Astrocyte of the cerebellum (primary cell): ENCODE measurements at regions not wholly inside any gene's neighbourhood (a gene's known extent, or its start where the extent isn't known, plus 50 kb on each side); places are given as distances from the start of the nearest gene placed in this dataset.

Experiments used
- DNase-seq: peaks from one replicate; pipeline ENCODE4 v3.0.0-alpha.2; 2011; ENCODE audit warnings: low read depth
- H3K4me3 ChIP-seq: 2 replicates; pipeline ENCODE4 v1.5.1; 2011; ENCODE audit warnings: mild to moderate bottlenecking, low read depth, low read length, moderate library complexity
- in situ Hi-C: cut with HindIII; loops from 2 replicates; pipeline ENCODE4 v1.10.0; 2017; ENCODE audit warnings: low sequenced_read_pairs
- TF ChIP-seq, protein P1 (sequence below): IDR thresholded peaks from 2 replicates; pipeline ENCODE4 v1.5.1; 2012; ENCODE audit warnings: low read length, low read depth, moderate library complexity, mild to moderate bottlenecking; ENCODE audit errors: missing control alignments

DNA sequence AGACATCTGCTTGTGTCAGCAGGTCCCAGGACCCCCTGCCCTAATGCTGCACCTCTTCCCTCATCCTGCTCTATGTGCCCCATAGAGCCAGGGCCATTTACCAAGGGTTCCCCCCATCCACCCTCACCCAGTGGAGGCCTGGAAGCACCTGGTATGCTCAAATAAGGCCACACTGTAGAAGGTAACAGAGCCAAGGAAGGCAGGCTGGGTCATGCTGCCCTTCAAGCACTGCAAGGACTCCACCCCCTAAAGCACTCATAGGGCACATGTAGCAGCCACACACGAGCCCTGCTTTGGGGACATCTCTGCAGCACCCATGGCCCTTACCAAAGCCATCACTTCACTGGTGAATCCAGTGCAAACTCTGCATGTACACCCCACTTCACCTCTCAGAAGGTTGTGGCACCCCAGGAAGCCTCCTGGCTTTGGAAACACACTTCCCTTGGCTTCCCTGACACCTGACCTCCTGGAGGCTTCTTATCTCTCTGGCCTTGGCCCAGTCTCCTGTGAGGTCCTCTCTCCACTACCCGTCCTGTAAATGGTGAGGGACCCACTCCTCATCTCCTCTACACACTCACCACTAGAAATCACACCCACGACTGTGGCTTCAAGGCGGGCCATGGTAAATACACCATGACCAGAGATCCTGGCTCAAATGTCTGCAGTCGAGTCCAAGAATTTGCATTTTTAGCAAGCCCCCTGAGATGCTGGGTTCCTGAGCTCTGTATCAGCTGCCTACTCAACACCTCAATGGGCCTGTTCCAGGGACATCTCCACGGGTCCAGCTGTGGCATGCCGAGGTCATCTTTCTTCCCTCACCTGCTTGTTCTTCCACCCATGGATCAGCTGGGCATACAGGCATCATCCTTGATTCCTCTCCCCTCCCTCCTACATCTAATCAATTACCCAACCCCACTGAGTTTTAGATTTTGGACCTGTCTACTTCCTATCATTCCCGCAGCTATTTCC, 80.9 kb upstream of the DOCK9 start:
- no peak overlapping the region for H3K4me3 ChIP-seq
- TF ChIP-seq, protein P1, sequence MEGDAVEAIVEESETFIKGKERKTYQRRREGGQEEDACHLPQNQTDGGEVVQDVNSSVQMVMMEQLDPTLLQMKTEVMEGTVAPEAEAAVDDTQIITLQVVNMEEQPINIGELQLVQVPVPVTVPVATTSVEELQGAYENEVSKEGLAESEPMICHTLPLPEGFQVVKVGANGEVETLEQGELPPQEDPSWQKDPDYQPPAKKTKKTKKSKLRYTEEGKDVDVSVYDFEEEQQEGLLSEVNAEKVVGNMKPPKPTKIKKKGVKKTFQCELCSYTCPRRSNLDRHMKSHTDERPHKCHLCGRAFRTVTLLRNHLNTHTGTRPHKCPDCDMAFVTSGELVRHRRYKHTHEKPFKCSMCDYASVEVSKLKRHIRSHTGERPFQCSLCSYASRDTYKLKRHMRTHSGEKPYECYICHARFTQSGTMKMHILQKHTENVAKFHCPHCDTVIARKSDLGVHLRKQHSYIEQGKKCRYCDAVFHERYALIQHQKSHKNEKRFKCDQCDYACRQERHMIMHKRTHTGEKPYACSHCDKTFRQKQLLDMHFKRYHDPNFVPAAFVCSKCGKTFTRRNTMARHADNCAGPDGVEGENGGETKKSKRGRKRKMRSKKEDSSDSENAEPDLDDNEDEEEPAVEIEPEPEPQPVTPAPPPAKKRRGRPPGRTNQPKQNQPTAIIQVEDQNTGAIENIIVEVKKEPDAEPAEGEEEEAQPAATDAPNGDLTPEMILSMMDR = no peak
- DNase-seq = no peak
- in situ Hi-C loops = no loop called here

DNA sequence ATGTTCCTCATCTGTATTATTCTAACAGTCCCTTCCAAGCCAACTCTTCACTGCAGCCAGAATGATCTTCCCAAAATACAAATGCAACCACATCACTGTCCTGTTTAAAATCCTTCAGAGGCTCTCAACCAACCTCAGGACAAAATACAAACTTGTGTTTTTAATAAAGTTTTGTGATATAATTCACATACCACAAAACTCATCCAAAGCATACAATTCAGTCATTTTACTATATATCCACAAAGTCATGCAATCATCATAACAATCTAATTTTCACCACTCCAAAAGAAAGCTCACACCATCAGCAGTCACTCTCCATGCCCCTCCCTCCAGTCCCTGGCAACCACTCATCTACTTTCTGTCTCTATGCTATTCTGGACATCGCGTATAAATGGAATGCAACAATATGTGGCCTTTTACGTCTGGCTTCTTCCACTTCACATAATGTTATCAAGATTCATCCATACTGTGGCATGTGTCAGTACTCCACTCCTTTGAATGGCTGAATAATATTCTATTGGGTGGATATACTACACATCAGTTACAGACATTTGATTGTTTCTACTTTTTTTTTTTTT, 81.7 kb upstream of the DOCK9 start:
- in situ Hi-C loops = no loop called here
- no peak overlapping the region for H3K4me3 ChIP-seq
- TF ChIP-seq, protein P1 = no peak

DNA sequence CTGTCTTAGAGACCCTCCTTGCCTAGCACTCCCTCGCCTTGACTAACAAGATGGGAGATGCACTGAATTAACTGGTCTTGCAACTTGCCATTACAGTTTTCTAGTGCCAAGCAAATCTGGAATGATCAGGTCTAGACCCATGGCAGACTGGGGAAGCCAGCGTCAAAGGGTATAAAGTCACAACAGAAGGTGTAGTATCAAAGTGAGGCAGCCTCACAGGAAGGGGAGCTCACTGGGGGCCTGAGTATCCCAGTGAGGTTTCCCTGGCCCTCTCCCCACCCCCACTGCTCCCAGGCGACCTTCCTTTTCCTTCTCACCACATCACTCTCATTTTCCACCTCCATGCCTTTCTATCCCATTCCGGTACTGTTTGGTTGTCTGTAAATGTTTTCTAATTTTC, 83.5 kb upstream of the DOCK9 start:
- H3K4me3 ChIP-seq = no peak overlapping the region
- TF ChIP-seq, protein P1 = no peak
- no peak for DNase-seq
- in situ Hi-C loops = no loop called here

More for the DNA sequence above, 81.7 kb upstream of the DOCK9 start:
- DNase-seq = no peak

DNA sequence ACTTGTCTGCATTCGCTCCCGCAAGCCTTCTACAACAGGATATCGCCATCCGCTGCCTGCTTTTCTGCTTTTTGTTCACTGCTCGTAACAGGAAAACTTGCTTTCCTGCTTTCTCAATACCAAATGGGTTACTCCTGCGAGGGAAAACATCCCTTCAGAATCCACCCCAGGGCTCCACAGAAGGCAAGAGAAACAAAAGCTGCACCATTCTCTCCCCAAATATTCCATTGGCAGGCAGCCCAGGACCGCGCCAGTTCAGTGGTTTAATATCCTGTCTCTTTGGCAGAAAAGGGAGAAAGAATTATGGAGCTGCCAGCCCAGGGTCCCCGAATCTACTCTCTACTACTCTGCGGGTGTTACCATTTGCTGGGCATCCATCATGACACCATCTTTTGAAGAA, 84.7 kb upstream of the DOCK9 start:
- in situ Hi-C loops = no loop called here
- TF ChIP-seq, protein P1 = no peak
- H3K4me3 ChIP-seq = peak overlapping the region; percentile 23
- DNase-seq = peak; percentile 68

DNA sequence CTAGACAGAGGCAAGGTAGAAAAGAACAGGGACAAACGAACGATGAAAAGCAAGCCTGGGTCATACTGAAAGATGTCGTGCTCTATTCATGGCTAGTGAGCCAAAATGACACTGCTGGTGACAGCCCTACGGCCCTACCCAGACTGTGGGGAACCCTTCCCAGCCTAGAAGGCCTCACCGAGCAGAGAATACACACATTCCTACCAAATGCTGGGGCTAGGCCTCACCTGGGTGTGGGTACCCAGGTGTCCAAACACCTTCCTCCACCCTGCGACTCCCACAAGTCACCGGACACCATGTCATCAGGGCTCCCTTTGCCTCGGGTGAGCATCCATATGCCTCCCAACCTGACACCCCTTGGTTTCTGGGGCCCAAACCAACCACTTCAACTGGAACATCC, 85.3 kb upstream of the DOCK9 start:
- TF ChIP-seq, protein P1 = no peak
- no peak overlapping the region for H3K4me3 ChIP-seq
- no peak for DNase-seq
- in situ Hi-C loops = no loop called here

DNA sequence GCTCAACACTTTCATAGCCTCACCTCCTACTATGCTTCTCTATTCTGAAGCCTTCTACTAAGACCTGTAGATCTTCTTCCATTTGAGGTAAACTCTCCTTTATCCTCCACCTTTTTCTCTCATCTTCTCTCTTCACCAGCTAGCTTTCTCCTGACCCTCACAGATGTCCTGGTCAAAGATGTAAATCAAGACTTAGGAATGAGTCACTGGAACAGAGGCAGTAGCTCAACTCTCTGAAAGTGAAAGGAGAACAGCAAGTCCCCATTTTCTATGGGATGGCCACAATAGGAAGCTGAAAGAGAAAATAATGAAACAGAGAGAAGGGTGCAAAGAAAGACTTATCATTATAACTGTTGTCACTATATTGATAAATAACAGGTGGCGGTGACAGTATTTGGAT, 86.1 kb upstream of the DOCK9 start:
- TF ChIP-seq, protein P1 = no peak
- DNase-seq = no peak
- H3K4me3 ChIP-seq = no peak overlapping the region
- in situ Hi-C loops = no loop called here
